B cell (primary cell): ENCODE measurements at regions not wholly inside any gene's neighbourhood (a gene's known extent, or its start where the extent isn't known, plus 50 kb on each side); places are given as distances from the start of the nearest gene placed in this dataset.

ENCODE experiments used
- ATAC-seq: fragments of 200-7000 bp; cut with Tn5 transposase; one replicate; pipeline ENCODE4 v1.10.0; 2021; ENCODE audit warnings: low read depth, mild to moderate bottlenecking, moderate number of reproducible peaks, moderate library complexity
- CTCF ChIA-PET: fragments of 350-600 bp; sonication (Branson Sonifier 250); formaldehyde crosslinking; loops from one replicate; lab custom pipeline; 2021; ENCODE audit warnings: antibody characterized with exemption, inconsistent platforms; lab: Charles Lee
- POLR2A ChIA-PET: fragments of 350-600 bp; sonication (Branson Sonifier 250); formaldehyde crosslinking; loops from one replicate; lab custom pipeline; 2021; ENCODE audit warnings: antibody characterized with exemption; lab: Charles Lee
- DNase-seq: peaks from one replicate; pipeline ENCODE4 v3.0.0; 2013
- H2AFZ ChIP-seq: 2 replicates; pipeline ENCODE4 v1.6.1; 2012; ENCODE audit warnings: mild to moderate bottlenecking, low read depth, low read length; ENCODE audit not compliant: insufficient read depth, poor library complexity, severe bottlenecking
- H3K27ac ChIP-seq, 2 donors: 1 replicate in 1 of 2; 2 replicates in 1 of 2; pipeline ENCODE4 v1.5.1; 2012 to 2013; ENCODE audit warnings: low read length in 2 of 2, mild to moderate bottlenecking in 2 of 2, moderate library complexity in 1 of 2
- H3K27me3 ChIP-seq, 4 experiments: fragments of 200-600 bp in 1 of 4; sonication (generic) in 1 of 4; replicated peaks in 1 of 4; 1 replicate in 2 of 4; 2 replicates in 2 of 4; pipeline versions ENCODE4 v1.6.1 to v1.7.0; 2013 to 2016; ENCODE audit warnings: low read length in 3 of 4, mild to moderate bottlenecking in 2 of 4, mixed read lengths in 1 of 4, moderate library complexity in 1 of 4; ENCODE audit not compliant: insufficient read depth in 4 of 4, control insufficient read depth in 3 of 4; ENCODE audit errors: control extremely low read depth in 1 of 4
- H3K36me3 ChIP-seq, 2 experiments: replicated peaks in 1 of 2; 1 replicate in 1 of 2; 2 replicates in 1 of 2; pipeline versions ENCODE4 v1.6.1 to v1.7.1; 2013; ENCODE audit warnings: low read length in 1 of 2; ENCODE audit not compliant: insufficient read depth in 2 of 2, control insufficient read depth in 1 of 2; ENCODE audit errors: control extremely low read depth in 1 of 2, extremely low read depth in 1 of 2
- H3K4me1 ChIP-seq, 2 donors: fragments of 200-600 bp in 1 of 2; sonication (generic) in 1 of 2; 1 replicate in 1 of 2; 2 replicates in 1 of 2; pipeline versions ENCODE4 v1.5.1 to v1.6.1; 2013 to 2017; ENCODE audit warnings: low read length in 2 of 2; ENCODE audit not compliant: control insufficient read depth in 2 of 2, insufficient read depth in 2 of 2
- H3K4me2 ChIP-seq: replicated peaks from 2 replicates; pipeline ENCODE3; 2012; ENCODE audit warnings: mild to moderate bottlenecking, low read depth, low read length; ENCODE audit not compliant: poor library complexity, severe bottlenecking
- H3K4me3 ChIP-seq, 5 experiments: fragments of 200-600 bp in 1 of 5; sonication (generic) in 1 of 5; 1 replicate in 3 of 5; 2 replicates in 2 of 5; pipeline versions ENCODE4 v1.5.1 to v1.7.0; 2011 to 2016; ENCODE audit warnings: low read length in 4 of 5, mild to moderate bottlenecking in 4 of 5, low read depth in 2 of 5, control low read depth in 1 of 5, moderate library complexity in 1 of 5; ENCODE audit not compliant: insufficient read depth in 1 of 5; ENCODE audit errors: control extremely low read depth in 1 of 5, extremely low read depth in 1 of 5
- H3K79me2 ChIP-seq: fragments of 200-600 bp; sonication (generic); one replicate; pipeline ENCODE4 v1.6.0; 2016; ENCODE audit warnings: low read length; ENCODE audit not compliant: control insufficient read depth, insufficient read depth
- H3K9ac ChIP-seq: fragments of 200-600 bp; sonication (generic); 2 replicates; pipeline ENCODE4 v1.6.1; 2017; ENCODE audit warnings: mild to moderate bottlenecking, low read length, moderate library complexity
- H3K9me3 ChIP-seq, 3 donors: one replicate each; pipeline versions ENCODE4 v1.6.1 to v1.7.1; 2013; ENCODE audit warnings: low read length in 2 of 3; ENCODE audit not compliant: control insufficient read depth in 2 of 3, insufficient read depth in 1 of 3; ENCODE audit errors: control extremely low read depth in 1 of 3
- H4K20me1 ChIP-seq: 2 replicates; pipeline ENCODE4 v1.6.0; 2012; ENCODE audit warnings: mild to moderate bottlenecking, low read length; ENCODE audit not compliant: insufficient read depth, control insufficient read depth, poor library complexity, severe bottlenecking
- H3K27ac Mint-ChIP-seq: one replicate; pipeline ENCODE4 v1.8.0; 2021; ENCODE audit warnings: mixed read lengths
- H3K27me3 Mint-ChIP-seq: one replicate; pipeline ENCODE4 v1.8.0; 2021; ENCODE audit warnings: mixed read lengths
- H3K4me1 Mint-ChIP-seq: one replicate; pipeline ENCODE4 v1.8.0; 2021; ENCODE audit warnings: mixed read lengths
- H3K4me3 Mint-ChIP-seq: one replicate; pipeline ENCODE4 v1.8.0; 2021; ENCODE audit warnings: mixed read lengths
- H3K9me3 Mint-ChIP-seq: one replicate; pipeline ENCODE4 v1.8.0; 2022; ENCODE audit warnings: mixed read lengths; ENCODE audit not compliant: insufficient read depth
- CTCF ChIP-seq: fragments of 200-600 bp; IDR thresholded peaks from one replicate; pipeline ENCODE4 v1.8.0; 2022; ENCODE audit warnings: antibody characterized with exemption, mild to moderate bottlenecking
- EZH2 ChIP-seq: IDR thresholded peaks from 2 replicates; pipeline ENCODE4 v1.6.1; 2012; ENCODE audit warnings: borderline replicate concordance, low read depth, mild to moderate bottlenecking, moderate library complexity, low read length; ENCODE audit not compliant: insufficient read depth, poor library complexity, severe bottlenecking
- WGBS: methylation state at CpG from one replicate; pipeline ENCODE4 v1.1.5; 2013; ENCODE audit warnings: missing lambda C conversion rate; ENCODE audit not compliant: insufficient coverage; 5-methylcytosine and 5-hydroxymethylcytosine counted together
- intact Hi-C: fragments of 100-400 bp; cut with micrococcal nuclease; formaldehyde crosslinking; loops from one replicate; pipeline ENCODE4 v1.10.0; 2022

- Histone ChIP-seq H3K27ac (no peak overlapping the region), H2AFZ (no peak overlapping the region), H3K36me3 (no peaks in the 10 kb centered on the region), H3K9me3 (peaks cover 0 to 12% (median 2%) of the 10 kb centered on the region in 3 donors), H3K9ac (no peak overlapping the region), H4K20me1 (no peaks in the 10 kb centered on the region), H3K27me3 (no peaks in the 10 kb centered on the region), H3K4me2 (no peak overlapping the region), H3K4me3 (no peak overlapping the region), H3K4me1 (no peaks in the 10 kb centered on the region), H3K79me2 (no peaks in the 10 kb centered on the region)
- Mint-ChIP-seq H3K9me3 (peaks cover 9% of the 10 kb centered on the region), H3K4me1 (no peaks in the 10 kb centered on the region), H3K27ac (no peak overlapping the region), H3K4me3 (no peak overlapping the region), H3K27me3 (no peaks in the 10 kb centered on the region)
- no CpG with 5 or more reads among the region's 2 CpGs for WGBS
- intact Hi-C loops = no loop called here
- ChIA-PET POLR2A (no interaction called here), CTCF (no interaction called here)
- DNase-seq (no peak), ATAC-seq (no peak)
- no peak for TF ChIP-seq CTCF
- TF ChIP-seq EZH2 = no peak
Observed at GRCh38 chr15:94937242-94937641, 705.9 kb downstream of the MCTP2 start.

GRCh38 chr15:94943888-94944287 is 712.5 kb downstream of the MCTP2 start:
- POLR2A ChIA-PET = no interaction called here
- H3K27ac Mint-ChIP-seq = no peak overlapping the region

More at GRCh38 chr15:94943888-94944287, 712.5 kb downstream of the MCTP2 start:
- no peaks in the 10 kb centered on the region for H3K36me3 ChIP-seq
- H3K9me3 ChIP-seq = peaks cover 0 to 3% (median 0%) of the 10 kb centered on the region in 3 donors
- CTCF ChIA-PET = no interaction called here
- no peak for DNase-seq
- intact Hi-C loops = no loop called here
- TF ChIP-seq EZH2 (no peak), CTCF (no peak)
- H2AFZ ChIP-seq = no peak overlapping the region
- no peaks in the 10 kb centered on the region for H3K4me1 ChIP-seq
- H3K4me2 ChIP-seq = no peak overlapping the region
- no peaks in the 10 kb centered on the region for H3K9me3 Mint-ChIP-seq
- no peak overlapping the region for H3K27ac ChIP-seq
- H3K4me3 ChIP-seq = no peak overlapping the region
- H3K4me1 Mint-ChIP-seq = no peaks in the 10 kb centered on the region
- no peaks in the 10 kb centered on the region for H4K20me1 ChIP-seq
- H3K27me3 ChIP-seq = no peaks in the 10 kb centered on the region
- no peaks in the 10 kb centered on the region for H3K79me2 ChIP-seq
- no peak overlapping the region for H3K4me3 Mint-ChIP-seq
- H3K27me3 Mint-ChIP-seq = no peaks in the 10 kb centered on the region
- no peak overlapping the region for H3K9ac ChIP-seq
- ATAC-seq = no peak
